Thoracic aorta (tissue), 2 donors: ENCODE measurements at regions not wholly inside any gene's neighbourhood (a gene's known extent, or its start where the extent isn't known, plus 50 kb on each side); places are given as distances from the start of the nearest gene placed in this dataset.

Experiments used
- ATAC-seq: fragments of 150-250 bp; one replicate; pipeline ENCODE4 v1.8.0; 2017; ENCODE audit warnings: low read depth; ENCODE audit not compliant: insufficient number of reproducible peaks, low FRiP score
- DNase-seq: peaks from one replicate; pipeline ENCODE4 v3.0.0-alpha.2; 2020; ENCODE audit warnings: low spot score
- H3K27ac ChIP-seq, 2 donors: fragments of 200-600 bp; sonication (generic); 1 replicate in 1 of 2; 2 replicates in 1 of 2; pipeline ENCODE4 v1.5.1; 2016; ENCODE audit warnings: mild to moderate bottlenecking in 2 of 2, moderate library complexity in 2 of 2
- H3K27me3 ChIP-seq: fragments of 200-600 bp; sonication (generic); replicated peaks from 2 replicates; pipeline ENCODE4 v1.6.0; 2016; ENCODE audit warnings: mild to moderate bottlenecking; ENCODE audit not compliant: insufficient read depth
- H3K36me3 ChIP-seq: fragments of 200-600 bp; sonication (generic); one replicate; pipeline ENCODE4 v1.5.1; 2016
- H3K4me1 ChIP-seq, 2 donors: fragments of 200-600 bp; sonication (generic); 1 replicate in 1 of 2; 2 replicates in 1 of 2; pipeline versions ENCODE4 v1.5.1 to v1.6.0; 2016; ENCODE audit warnings: low read depth in 2 of 2, mild to moderate bottlenecking in 1 of 2; ENCODE audit not compliant: control insufficient read depth in 1 of 2
- H3K4me3 ChIP-seq: fragments of 200-600 bp; sonication (generic); 2 replicates; pipeline ENCODE4 v1.5.1; 2016; ENCODE audit warnings: mild to moderate bottlenecking
- H3K9me3 ChIP-seq: fragments of 200-600 bp; sonication (generic); 2 replicates; pipeline ENCODE4 v1.5.1; 2016
- TF ChIP-seq, protein P1 (sequence below): fragments of 200-600 bp; sonication (generic); IDR thresholded peaks from one replicate; pipeline ENCODE4 v1.5.1; 2019; ENCODE audit warnings: antibody characterized with exemption

DNA sequence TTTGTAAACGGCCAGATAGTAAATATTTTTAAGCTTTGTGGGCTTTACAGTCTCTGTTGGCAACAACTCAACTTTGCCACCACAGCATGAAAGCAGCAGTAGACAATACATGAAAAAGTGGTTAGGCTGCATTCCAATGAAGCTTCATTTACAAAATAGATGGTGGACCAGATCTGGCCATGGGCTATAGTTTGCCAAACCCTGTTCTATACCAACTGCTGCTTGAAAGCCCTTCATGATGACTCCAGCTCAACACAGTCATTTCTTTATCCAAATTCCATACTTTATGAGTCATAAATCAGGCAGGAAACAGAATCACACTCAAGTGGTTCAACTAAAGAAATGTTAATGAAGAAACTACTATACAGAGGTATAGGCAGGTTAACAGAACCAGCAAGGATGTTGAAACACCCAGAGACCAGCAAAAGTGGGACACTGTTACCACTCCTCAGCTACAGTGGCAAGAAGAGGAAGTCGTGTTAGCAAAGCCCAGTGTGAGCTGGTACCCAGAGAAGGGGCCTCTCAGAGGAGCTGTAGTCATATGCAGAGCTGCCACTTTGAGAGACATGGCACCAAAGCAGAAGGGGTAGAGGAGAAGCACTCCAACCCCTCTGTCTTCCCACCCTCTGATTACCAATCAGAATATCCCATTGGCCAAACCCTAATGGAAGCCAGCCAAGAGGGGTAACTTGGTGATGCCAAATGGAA is 72.5 kb downstream of the PRLHR start:
- H3K36me3 ChIP-seq = no peaks in the 10 kb centered on the region
- H3K27ac ChIP-seq = no peak overlapping the region
- no peak for DNase-seq
- no peak overlapping the region for H3K4me3 ChIP-seq
- ATAC-seq = no peak
- TF ChIP-seq, protein P1, sequence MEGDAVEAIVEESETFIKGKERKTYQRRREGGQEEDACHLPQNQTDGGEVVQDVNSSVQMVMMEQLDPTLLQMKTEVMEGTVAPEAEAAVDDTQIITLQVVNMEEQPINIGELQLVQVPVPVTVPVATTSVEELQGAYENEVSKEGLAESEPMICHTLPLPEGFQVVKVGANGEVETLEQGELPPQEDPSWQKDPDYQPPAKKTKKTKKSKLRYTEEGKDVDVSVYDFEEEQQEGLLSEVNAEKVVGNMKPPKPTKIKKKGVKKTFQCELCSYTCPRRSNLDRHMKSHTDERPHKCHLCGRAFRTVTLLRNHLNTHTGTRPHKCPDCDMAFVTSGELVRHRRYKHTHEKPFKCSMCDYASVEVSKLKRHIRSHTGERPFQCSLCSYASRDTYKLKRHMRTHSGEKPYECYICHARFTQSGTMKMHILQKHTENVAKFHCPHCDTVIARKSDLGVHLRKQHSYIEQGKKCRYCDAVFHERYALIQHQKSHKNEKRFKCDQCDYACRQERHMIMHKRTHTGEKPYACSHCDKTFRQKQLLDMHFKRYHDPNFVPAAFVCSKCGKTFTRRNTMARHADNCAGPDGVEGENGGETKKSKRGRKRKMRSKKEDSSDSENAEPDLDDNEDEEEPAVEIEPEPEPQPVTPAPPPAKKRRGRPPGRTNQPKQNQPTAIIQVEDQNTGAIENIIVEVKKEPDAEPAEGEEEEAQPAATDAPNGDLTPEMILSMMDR = no peak
- no peaks in the 10 kb centered on the region for H3K27me3 ChIP-seq
- H3K4me1 ChIP-seq = no peaks in the 10 kb centered on the region
- H3K9me3 ChIP-seq = no peaks in the 10 kb centered on the region

DNA sequence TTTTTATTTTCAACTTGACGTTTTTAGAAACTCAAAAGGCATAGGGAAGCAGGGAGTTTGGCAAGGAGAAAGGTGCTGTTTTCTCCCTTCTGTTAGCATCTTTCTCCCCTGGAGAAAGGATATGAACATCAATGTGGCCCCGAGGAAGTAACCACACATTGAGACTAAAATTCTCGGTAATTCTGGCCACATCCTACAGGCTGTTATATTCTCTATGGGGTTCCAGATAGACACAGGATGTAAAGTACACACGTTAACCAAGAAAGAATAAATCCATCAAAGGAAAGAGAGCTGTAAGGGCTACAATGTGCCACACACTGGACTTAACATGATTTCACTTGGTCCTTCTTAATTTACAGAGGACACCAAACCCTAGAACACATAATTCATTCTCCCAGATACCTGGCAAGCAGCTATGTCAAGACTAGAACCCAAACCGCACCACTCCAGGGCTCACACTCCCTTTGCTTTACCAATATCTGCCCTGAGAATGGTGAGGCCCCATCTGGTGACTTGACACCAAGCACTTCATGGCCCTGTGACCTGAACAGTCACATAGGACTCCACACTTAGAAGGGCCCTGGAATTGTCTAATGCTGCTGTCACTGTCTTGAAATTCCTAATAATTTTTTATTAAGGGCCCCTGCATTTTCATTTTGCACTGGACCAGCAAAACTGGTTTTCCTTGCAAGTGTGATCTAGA is 73.9 kb downstream of the PRLHR start:
- TF ChIP-seq, protein P1 = no peak
- Histone ChIP-seq H3K4me1 (no peaks in the 10 kb centered on the region), H3K36me3 (no peaks in the 10 kb centered on the region), H3K27ac (no peak overlapping the region), H3K27me3 (no peaks in the 10 kb centered on the region), H3K4me3 (no peak overlapping the region), H3K9me3 (no peaks in the 10 kb centered on the region)
- DNase-seq (no peak), ATAC-seq (no peak)

DNA sequence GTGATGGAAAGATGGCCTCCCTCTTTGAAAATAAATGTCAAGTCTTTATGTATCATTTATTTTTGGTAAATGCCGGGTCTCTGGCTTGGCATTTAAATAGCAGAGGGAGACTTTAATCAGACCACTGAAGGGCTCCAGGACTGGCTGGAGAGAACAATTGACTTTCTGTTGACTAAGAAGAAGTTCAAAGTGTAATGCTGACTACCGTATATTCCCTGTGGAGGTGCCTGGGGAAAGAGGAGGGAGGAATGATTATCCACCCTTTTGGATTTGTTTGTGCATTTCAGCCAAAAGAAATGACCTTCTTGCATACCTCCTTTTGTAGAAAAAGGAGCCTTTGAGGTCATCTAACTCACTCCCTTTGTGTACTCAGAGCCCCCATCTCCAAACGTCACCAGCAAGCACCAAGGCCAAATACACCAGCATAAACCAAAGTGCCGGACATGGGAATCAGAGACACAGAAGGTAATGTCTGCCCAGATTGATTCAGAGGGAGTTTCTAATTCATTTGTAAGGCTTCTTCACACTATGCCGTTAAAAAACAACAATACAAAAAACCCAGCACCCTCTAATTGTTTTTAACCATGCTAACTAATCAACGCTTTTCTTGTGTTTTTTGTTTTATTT is 75.2 kb downstream of the PRLHR start:
- no peaks in the 10 kb centered on the region for H3K36me3 ChIP-seq
- H3K4me3 ChIP-seq = no peak overlapping the region
- no peaks in the 10 kb centered on the region for H3K4me1 ChIP-seq
- ATAC-seq (no peak), DNase-seq (no peak)
- no peaks in the 10 kb centered on the region for H3K9me3 ChIP-seq
- H3K27me3 ChIP-seq = no peaks in the 10 kb centered on the region
- no peak overlapping the region for H3K27ac ChIP-seq
- TF ChIP-seq, protein P1 = no peak

DNA sequence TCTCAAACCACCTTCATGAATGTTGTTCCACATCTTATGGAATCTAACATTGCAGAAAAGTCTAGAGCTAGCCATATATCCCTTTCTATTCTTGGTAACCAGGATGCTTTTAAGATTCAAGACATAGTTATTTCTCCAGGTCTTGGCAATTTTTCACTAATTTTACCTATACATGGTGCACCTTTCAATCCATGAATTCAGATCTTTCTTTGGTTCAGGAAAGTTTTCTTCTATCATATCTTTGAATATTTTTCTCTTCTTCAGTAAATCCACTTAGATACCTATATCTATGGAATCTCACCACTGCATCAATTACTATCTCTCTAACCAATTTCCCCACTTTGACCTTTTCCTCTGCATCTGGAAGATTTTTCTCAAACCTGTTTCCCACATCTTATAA is 77.4 kb downstream of the PRLHR start:
- ATAC-seq (no peak), DNase-seq (no peak)
- Histone ChIP-seq H3K9me3 (no peaks in the 10 kb centered on the region), H3K27me3 (no peaks in the 10 kb centered on the region), H3K4me1 (no peaks in the 10 kb centered on the region), H3K36me3 (no peaks in the 10 kb centered on the region), H3K4me3 (no peak overlapping the region), H3K27ac (no peak overlapping the region)
- TF ChIP-seq, protein P1 = no peak

DNA sequence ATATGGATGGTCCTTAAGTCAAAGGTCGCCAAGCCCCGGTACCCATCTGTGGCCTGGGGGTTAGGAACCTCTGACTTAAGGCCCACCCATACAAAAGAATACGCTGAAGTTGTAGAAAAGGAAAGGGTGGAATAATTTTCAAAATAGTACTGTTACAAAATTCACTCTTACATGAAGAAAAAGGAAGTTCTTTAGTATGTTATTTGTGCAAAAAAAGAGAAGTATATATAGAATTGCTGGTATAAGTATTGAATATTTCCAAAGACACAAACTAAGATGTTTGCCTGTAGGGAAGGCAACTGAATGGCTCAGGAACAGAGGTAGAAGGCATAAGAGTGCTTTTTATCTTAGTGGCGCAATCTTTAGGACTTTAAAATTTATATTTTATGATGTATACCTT is 78.7 kb downstream of the PRLHR start:
- Histone ChIP-seq H3K36me3 (no peaks in the 10 kb centered on the region), H3K4me3 (no peak overlapping the region), H3K27me3 (no peaks in the 10 kb centered on the region), H3K4me1 (no peaks in the 10 kb centered on the region), H3K27ac (no peak overlapping the region), H3K9me3 (no peaks in the 10 kb centered on the region)
- DNase-seq = no peak
- no peak for ATAC-seq
- TF ChIP-seq, protein P1 = no peak
